A549 (cell line): ENCODE measurements at regions not wholly inside any gene's neighbourhood (a gene's known extent, or its start where the extent isn't known, plus 50 kb on each side); places are given as distances from the start of the nearest gene placed in this dataset.
"Not testable (repeated sequence)": the region's sequence is repeated elsewhere in the genome, so short reads cannot be mapped to it uniquely, and the experiment has no call there.

Experiments
- ATAC-seq, 2 experiments: fragments of 200-7000 bp in 1 of 2; fragments of >200 bp in 1 of 2; cut with Nextera tagmentation in 1 of 2; cut with Tn5 transposase in 1 of 2; 3 replicates each; pipeline versions ENCODE4 v1.8.0 to v1.9.1; 2018 to 2020; ENCODE audit warnings: mild to moderate bottlenecking in 1 of 2, moderate library complexity in 1 of 2
- CTCF ChIA-PET: fragments of 300-600 bp; sonication (Branson Sonifier 250); formaldehyde crosslinking; extraction: SDS; loops from one replicate; lab custom pipeline; 2021; ENCODE audit warnings: antibody characterized with exemption, inconsistent platforms; lab: Yijun Ruan, JAX
- POLR2A ChIA-PET: fragments of 350-600 bp; formaldehyde crosslinking; extraction: SDS; loops from one replicate; lab custom pipeline; 2021; ENCODE audit warnings: antibody characterized with exemption, inconsistent platforms; lab: Yijun Ruan, JAX
- DNase-seq, 2 experiments: peaks; one replicate each; pipeline versions ENCODE4 v3.0.0 to v3.0.0-alpha.2; 2011 to 2016; ENCODE audit warnings: low read depth in 1 of 2, low spot score in 1 of 2
- FAIRE-seq: peaks from 2 replicates; lab custom pipeline; 2011; peaks lifted over from hg19 to GRCh38; lab: Jason Lieb, UNC
- H3K27ac ChIP-seq, 2 experiments: fragments of >200 bp; sonication (Bioruptor Twin); formaldehyde crosslinking; 3 replicates each; pipeline ENCODE4 v1.5.1; 2016 to 2017
- H3K4me1 ChIP-seq: fragments of >200 bp; sonication (Bioruptor Twin); formaldehyde crosslinking; 3 replicates; pipeline ENCODE4 v1.6.1; 2016
- H3K4me2 ChIP-seq: fragments of >200 bp; sonication (Bioruptor Twin); formaldehyde crosslinking; 3 replicates; pipeline ENCODE4 v1.6.1; 2016
- H3K4me3 ChIP-seq: fragments of >200 bp; sonication (Bioruptor Twin); formaldehyde crosslinking; 3 replicates; pipeline ENCODE4 v1.5.1; 2016
- H3K9me3 ChIP-seq: fragments of >200 bp; sonication (Bioruptor Twin); formaldehyde crosslinking; 3 replicates; pipeline ENCODE4 v1.6.1; 2016
- BHLHE40 ChIP-seq: IDR thresholded peaks from 2 replicates; pipeline ENCODE4 v1.6.1; 2012; ENCODE audit warnings: low read depth, low read length, inconsistent platforms
- CBX2 ChIP-seq: fragments of 200-600 bp; sonication (generic); IDR thresholded peaks from 2 replicates; pipeline ENCODE4 v1.6.1; 2016; ENCODE audit warnings: low read depth, mild to moderate bottlenecking, borderline replicate concordance
- CBX8 ChIP-seq: fragments of 200-600 bp; sonication (generic); IDR thresholded peaks from 2 replicates; pipeline ENCODE4 v1.6.1; 2016
- EHF ChIP-seq: fragments of 250-450 bp; sonication (Bioruptor Pico); IDR thresholded peaks from 2 replicates; pipeline ENCODE4 v1.5.0; 2020; ENCODE audit warnings: mild to moderate bottlenecking
- EP300 ChIP-seq, 2 experiments: fragments of >200 bp; sonication (Bioruptor Twin); formaldehyde crosslinking; IDR thresholded peaks; 2 replicates in 1 of 2; 3 replicates in 1 of 2; pipeline ENCODE4 v1.6.1; 2016 to 2017
- FOSB ChIP-seq: fragments of 250-450 bp; sonication (Bioruptor Pico); IDR thresholded peaks from 2 replicates; pipeline ENCODE4 v1.5.0; 2020; ENCODE audit warnings: mild to moderate bottlenecking, moderate library complexity
- HOXA7 ChIP-seq: fragments of 250-450 bp; sonication (Bioruptor Pico); IDR thresholded peaks from 2 replicates; pipeline ENCODE4 v1.5.0; 2020; ENCODE audit warnings: mild to moderate bottlenecking, moderate library complexity
- MAFK ChIP-seq: fragments of 450-650 bp; IDR thresholded peaks from 2 replicates; pipeline ENCODE4 v1.6.1; 2014; ENCODE audit not compliant: partially characterized antibody
- MYC ChIP-seq: IDR thresholded peaks from 2 replicates; pipeline ENCODE4 v1.6.1; 2012; ENCODE audit warnings: mild to moderate bottlenecking, inconsistent platforms, low read length, improper control_type of control experiment, borderline replicate concordance
- NFE2L2 ChIP-seq: fragments of 150-350 bp; conservative IDR thresholded peaks from 2 replicates; pipeline ENCODE4 v1.6.1; 2014; ENCODE audit warnings: low read length
- PHF8 ChIP-seq: fragments of 200-600 bp; sonication (generic); IDR thresholded peaks from 2 replicates; pipeline ENCODE4 v1.6.1; 2016; ENCODE audit warnings: low read depth, mild to moderate bottlenecking, antibody characterized with exemption, moderate library complexity, borderline replicate concordance
- RARB ChIP-seq: fragments of 250-450 bp; sonication (Bioruptor Pico); IDR thresholded peaks from 2 replicates; pipeline ENCODE4 v1.8.0; 2021; ENCODE audit warnings: mild to moderate bottlenecking, moderate library complexity
- RNF2 ChIP-seq: fragments of 200-600 bp; sonication (generic); IDR thresholded peaks from 2 replicates; pipeline ENCODE4 v1.6.1; 2016; ENCODE audit warnings: low read depth, mild to moderate bottlenecking, antibody characterized with exemption, moderate library complexity, borderline replicate concordance
- ZFP36 ChIP-seq: fragments of 450-650 bp; IDR thresholded peaks from 2 replicates; pipeline ENCODE4 v1.6.1; 2014; ENCODE audit warnings: borderline replicate concordance; ENCODE audit not compliant: partially characterized antibody
- ZSCAN20 ChIP-seq: fragments of 250-450 bp; sonication (Bioruptor Pico); IDR thresholded peaks from 2 replicates; pipeline ENCODE4 v1.8.0; 2022; ENCODE audit warnings: mild to moderate bottlenecking, moderate library complexity
- WGBS: methylation state at CpG from one replicate; pipeline ENCODE4 v1.1.6; 2017; ENCODE audit errors: missing lambda C conversion rate; 5-methylcytosine and 5-hydroxymethylcytosine counted together
- TF ChIP-seq, protein P1 (sequence below): fragments of 250-450 bp; sonication (Bioruptor Pico); IDR thresholded peaks from 2 replicates; pipeline ENCODE4 v1.5.0; 2021; ENCODE audit warnings: mild to moderate bottlenecking, moderate library complexity, borderline replicate concordance
- TF ChIP-seq, protein P2 (sequence below): IDR thresholded peaks from 2 replicates; pipeline ENCODE4 v1.6.1; 2012
- TF ChIP-seq, protein P3 (sequence below): fragments of >200 bp; sonication (Bioruptor Twin); formaldehyde crosslinking; IDR thresholded peaks from 2 replicates; pipeline ENCODE4 v1.6.1; 2016

DNA sequence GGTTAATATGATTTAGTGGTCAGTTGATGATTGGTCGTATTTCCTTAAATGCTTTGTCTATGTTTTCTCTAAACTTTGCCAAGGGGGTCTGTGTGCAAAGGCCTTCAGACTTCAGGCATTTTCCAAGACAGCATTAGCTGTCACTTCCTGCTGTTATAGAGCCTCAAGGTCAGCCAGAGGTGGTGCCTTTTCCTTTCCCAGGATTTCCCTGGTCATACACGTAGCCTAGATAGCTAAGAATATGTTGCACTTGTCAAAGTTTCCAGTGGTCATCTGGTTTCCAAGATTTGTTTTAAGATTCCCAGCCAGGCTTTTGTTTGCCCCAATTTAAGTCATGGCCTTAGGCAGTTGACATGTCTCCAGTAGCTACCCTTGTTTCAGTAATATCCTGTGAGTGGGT lies 133.2 kb upstream of the IGFBP3 start (continued):
- TF ChIP-seq, protein P1, sequence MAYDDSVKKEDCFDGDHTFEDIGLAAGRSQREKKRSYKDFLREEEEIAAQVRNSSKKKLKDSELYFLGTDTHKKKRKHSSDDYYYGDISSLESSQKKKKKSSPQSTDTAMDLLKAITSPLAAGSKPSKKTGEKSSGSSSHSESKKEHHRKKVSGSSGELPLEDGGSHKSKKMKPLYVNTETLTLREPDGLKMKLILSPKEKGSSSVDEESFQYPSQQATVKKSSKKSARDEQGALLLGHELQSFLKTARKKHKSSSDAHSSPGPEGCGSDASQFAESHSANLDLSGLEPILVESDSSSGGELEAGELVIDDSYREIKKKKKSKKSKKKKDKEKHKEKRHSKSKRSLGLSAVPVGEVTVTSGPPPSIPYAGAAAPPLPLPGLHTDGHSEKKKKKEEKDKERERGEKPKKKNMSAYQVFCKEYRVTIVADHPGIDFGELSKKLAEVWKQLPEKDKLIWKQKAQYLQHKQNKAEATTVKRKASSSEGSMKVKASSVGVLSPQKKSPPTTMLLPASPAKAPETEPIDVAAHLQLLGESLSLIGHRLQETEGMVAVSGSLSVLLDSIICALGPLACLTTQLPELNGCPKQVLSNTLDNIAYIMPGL (CRISPR knock-in tag), result no peak
- TF ChIP-seq ZFP36 (no peak), FOSB (CRISPR knock-in tag) (no peak), BHLHE40 (no peak)
- TF ChIP-seq, all 56 proteins: peak for 0

DNA sequence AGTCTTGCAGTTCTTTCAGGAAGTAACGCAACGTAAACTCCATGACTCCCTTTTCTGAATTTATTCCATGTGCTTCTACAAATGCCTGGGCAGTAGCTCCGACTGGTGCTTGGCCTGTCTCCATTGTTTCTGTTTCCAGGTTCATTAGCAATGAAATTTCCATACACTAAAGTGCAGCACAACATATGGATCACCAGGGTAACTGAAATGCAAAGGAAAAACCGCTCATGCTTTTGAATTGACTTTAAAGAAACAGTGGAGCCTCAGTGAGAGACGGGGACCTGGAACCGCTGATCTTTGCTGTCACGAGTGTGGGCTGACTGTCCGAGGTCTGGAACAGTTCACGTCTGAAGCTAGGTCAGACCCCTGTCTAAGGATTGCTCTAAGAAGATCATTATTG lies 126.5 kb upstream of the IGFBP3 start:
- no peak overlapping the region for H3K4me2 ChIP-seq
- no peaks in the 10 kb centered on the region for H3K9me3 ChIP-seq
- TF ChIP-seq PHF8 (no peak), NFE2L2 (no peak)
- CTCF ChIA-PET, result interaction anchor here (2.9 kb wide), 1 partner anchor 125 kb away, joined by 10 read pairs; no protein-coding TSS in a partner anchor
- no peak for ATAC-seq
- no peak for FAIRE-seq
- no peaks in the 10 kb centered on the region for H3K4me1 ChIP-seq
- POLR2A ChIA-PET, result no interaction called here
- H3K4me3 ChIP-seq, result no peak overlapping the region
- no peak for DNase-seq
- H3K27ac ChIP-seq, result no peak overlapping the region
- 85% methylated on average over 9 of the region's 9 CpGs for WGBS

DNA sequence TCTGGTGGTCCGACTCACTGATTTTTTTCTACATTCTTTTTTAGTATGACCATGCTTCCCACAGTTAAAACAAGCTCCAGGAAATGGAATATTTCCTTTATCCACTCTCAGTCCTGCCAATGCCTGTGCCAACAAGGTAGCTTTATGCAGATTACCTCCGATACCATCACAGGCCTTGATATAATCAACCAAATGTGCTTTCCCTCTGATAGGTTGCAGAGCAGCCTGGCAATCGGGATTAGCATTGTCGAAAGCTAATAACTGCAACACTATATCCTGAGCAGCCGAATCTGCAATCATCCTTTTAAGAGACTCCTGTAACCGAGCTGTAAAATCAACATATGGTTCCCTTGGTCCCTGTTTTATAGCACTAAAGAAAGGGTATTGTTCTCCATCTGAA lies 122.3 kb upstream of the IGFBP3 start:
- H3K27ac ChIP-seq, H3K4me3 ChIP-seq, DNase-seq, ATAC-seq, POLR2A ChIA-PET, H3K9me3 ChIP-seq, H3K4me1 ChIP-seq, H3K4me2 ChIP-seq, FAIRE-seq, CTCF ChIA-PET: not testable (repeated sequence)
- 84% methylated on average over 6 of the region's 6 CpGs for WGBS

DNA sequence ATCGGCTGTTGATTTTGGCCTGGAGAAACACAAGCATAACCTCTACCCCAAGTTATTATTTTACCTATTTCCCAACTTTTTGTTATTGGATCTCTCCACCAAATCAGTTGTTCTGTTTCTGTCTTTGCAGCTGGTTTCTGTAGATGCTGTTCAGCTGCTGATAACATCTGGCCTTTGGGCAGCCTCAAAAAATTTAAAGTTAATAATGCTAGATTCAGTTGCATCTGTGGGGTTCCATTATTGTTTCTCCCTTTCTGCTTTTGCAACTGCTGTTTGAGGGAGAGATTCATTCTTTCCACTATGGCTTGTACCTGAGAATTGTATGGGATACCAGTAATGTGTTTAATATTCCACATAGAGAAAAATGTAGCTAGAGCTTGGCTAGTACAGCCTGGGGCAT lies 118.7 kb upstream of the IGFBP3 start:
- 57% methylated on average over 1 of the region's 1 CpG for WGBS

DNA sequence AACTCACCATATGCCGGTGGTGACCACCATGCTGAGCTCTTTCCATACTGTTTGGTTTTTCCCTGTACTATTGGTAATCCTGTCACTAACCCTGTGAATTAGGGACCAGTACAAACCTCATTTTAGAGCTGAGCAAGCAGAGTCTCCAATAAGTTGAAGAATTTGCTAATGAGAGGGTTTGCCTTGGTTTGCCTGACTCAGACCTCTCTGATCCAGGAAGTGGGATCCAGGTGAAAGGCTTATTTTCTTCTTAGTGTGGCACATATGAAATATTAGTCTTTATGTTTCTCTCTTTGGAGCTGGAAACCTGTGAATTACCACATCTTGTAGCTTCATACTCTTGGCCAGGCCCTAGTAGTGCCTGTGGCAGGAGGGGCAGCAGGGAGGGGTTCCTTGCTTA lies 114.1 kb upstream of the IGFBP3 start:
- WGBS, result 96% methylated on average over 1 of the region's 1 CpG
- CTCF ChIA-PET, result interaction anchor here (2.9 kb wide), 1 partner anchor 113 kb away, joined by 10 read pairs; the partner anchor contains the start of gene IGFBP3
- Histone ChIP-seq H3K4me3 (no peak overlapping the region), H3K4me2 (no peak overlapping the region)
- TF ChIP-seq MAFK, result no peak
- TF ChIP-seq RARB (CRISPR knock-in tag), result no peak
- no peak for TF ChIP-seq HOXA7
- TF ChIP-seq, protein P2, sequence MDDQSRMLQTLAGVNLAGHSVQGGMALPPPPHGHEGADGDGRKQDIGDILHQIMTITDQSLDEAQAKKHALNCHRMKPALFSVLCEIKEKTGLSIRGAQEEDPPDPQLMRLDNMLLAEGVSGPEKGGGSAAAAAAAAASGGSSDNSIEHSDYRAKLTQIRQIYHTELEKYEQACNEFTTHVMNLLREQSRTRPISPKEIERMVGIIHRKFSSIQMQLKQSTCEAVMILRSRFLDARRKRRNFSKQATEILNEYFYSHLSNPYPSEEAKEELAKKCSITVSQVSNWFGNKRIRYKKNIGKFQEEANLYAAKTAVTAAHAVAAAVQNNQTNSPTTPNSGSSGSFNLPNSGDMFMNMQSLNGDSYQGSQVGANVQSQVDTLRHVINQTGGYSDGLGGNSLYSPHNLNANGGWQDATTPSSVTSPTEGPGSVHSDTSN, result no peak
- TF ChIP-seq EP300 (IDR thresholded peaks at IDR 0.05), result no peak
- no peak for TF ChIP-seq CBX8
- no peak for TF ChIP-seq MYC
- no peak for TF ChIP-seq CBX2
- TF ChIP-seq ZSCAN20 (CRISPR knock-in tag), result no peak
- no peak for TF ChIP-seq RNF2
- TF ChIP-seq, protein P3, sequence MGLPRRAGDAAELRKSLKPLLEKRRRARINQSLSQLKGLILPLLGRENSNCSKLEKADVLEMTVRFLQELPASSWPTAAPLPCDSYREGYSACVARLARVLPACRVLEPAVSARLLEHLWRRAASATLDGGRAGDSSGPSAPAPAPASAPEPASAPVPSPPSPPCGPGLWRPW, result no peak
- TF ChIP-seq EHF (CRISPR knock-in tag), result no peak
- TF ChIP-seq, all 56 proteins: peak for 0
- POLR2A ChIA-PET, result no interaction called here
- FAIRE-seq, result no peak
- no peak for ATAC-seq
- Histone ChIP-seq H3K27ac (no peak overlapping the region; a peak in 1 of 6 replicates), H3K9me3 (no peaks in the 10 kb centered on the region), H3K4me1 (peaks cover 20% of the 10 kb centered on the region)
- no peak for DNase-seq

More for the DNA sequence above, 118.7 kb upstream of the IGFBP3 start:
- FAIRE-seq, H3K27ac ChIP-seq, H3K4me1 ChIP-seq, H3K4me3 ChIP-seq, H3K4me2 ChIP-seq, DNase-seq, ATAC-seq, H3K9me3 ChIP-seq, POLR2A ChIA-PET: not testable (repeated sequence)
- CTCF ChIA-PET, result interaction anchor here (1.1 kb wide), 1 partner anchor 75 kb away, joined by 3 read pairs; no protein-coding TSS in a partner anchor
